Testis (tissue), 2 donors: ENCODE measurements at regions not wholly inside any gene's neighbourhood (a gene's known extent, or its start where the extent isn't known, plus 50 kb on each side); places are given as distances from the start of the nearest gene placed in this dataset.

Experiments
- CTCF ChIP-seq, 3 experiments: fragments of 450-650 bp in 2 of 3; fragments of 200-600 bp in 1 of 3; sonication (generic) in 1 of 3; IDR thresholded peaks; one replicate each; pipeline ENCODE4 v1.5.1; 2016 to 2019; ENCODE audit warnings: antibody characterized with exemption in 3 of 3, mild to moderate bottlenecking in 2 of 3, moderate library complexity in 1 of 3
- POLR2A ChIP-seq: fragments of 450-650 bp; IDR thresholded peaks from one replicate; pipeline ENCODE4 v1.6.1; 2017; ENCODE audit warnings: antibody characterized with exemption, mild to moderate bottlenecking, moderate library complexity

GRCh38 chr9:79801459-79801858 lies 229.7 kb downstream of the TLE4 start:
- no peak for TF ChIP-seq CTCF (IDR thresholded peaks at IDR 0.05)
- no peak for TF ChIP-seq POLR2A
